Progenitor cell of endocrine pancreas (in vitro differentiated cells): ENCODE measurements at regions not wholly inside any gene's neighbourhood (a gene's known extent, or its start where the extent isn't known, plus 50 kb on each side); places are given as distances from the start of the nearest gene placed in this dataset.

Experiments
- DNase-seq: peaks from one replicate; pipeline ENCODE4 v3.0.0; 2021; ENCODE audit warnings: low spot score; ENCODE audit not compliant: unreplicated experiment
- H3K27ac Mint-ChIP-seq: 2 replicates; pipeline ENCODE4 v1.8.0; 2021; ENCODE audit warnings: mild to moderate bottlenecking, moderate library complexity, mixed read lengths
- H3K27me3 Mint-ChIP-seq: 2 replicates; pipeline ENCODE4 v1.8.0; 2021; ENCODE audit warnings: mixed read lengths
- H3K36me3 Mint-ChIP-seq: 2 replicates; pipeline ENCODE4 v1.8.0; 2022; ENCODE audit warnings: mixed read lengths; ENCODE audit not compliant: insufficient read depth
- H3K4me1 Mint-ChIP-seq: 2 replicates; pipeline ENCODE4 v1.8.0; 2021; ENCODE audit warnings: low read depth, mixed read lengths
- H3K4me3 Mint-ChIP-seq: 2 replicates; pipeline ENCODE4 v1.8.0; 2021; ENCODE audit warnings: low read depth, mild to moderate bottlenecking, moderate library complexity, mixed read lengths
- H3K9me3 Mint-ChIP-seq: 2 replicates; pipeline ENCODE4 v1.8.0; 2021; ENCODE audit warnings: low read depth, mixed read lengths
- CTCF ChIP-seq: fragments of 200-600 bp; sonication (generic); IDR thresholded peaks from one replicate; pipeline ENCODE4 v1.5.0; 2021; ENCODE audit warnings: antibody characterized with exemption, mild to moderate bottlenecking; ENCODE audit not compliant: unreplicated experiment

- H3K4me3 Mint-ChIP-seq: no peak overlapping the region
- no peak for DNase-seq
- no peak for TF ChIP-seq CTCF
- peaks cover 7% of the 10 kb centered on the region for H3K27me3 Mint-ChIP-seq
- H3K36me3 Mint-ChIP-seq: no peaks in the 10 kb centered on the region
- no peaks in the 10 kb centered on the region for H3K9me3 Mint-ChIP-seq
- no peaks in the 10 kb centered on the region for H3K4me1 Mint-ChIP-seq
- no peak overlapping the region for H3K27ac Mint-ChIP-seq
Measured at GRCh38 chr5:4987431-4987830, 152.7 kb upstream of the ADAMTS16 start.

DNA sequence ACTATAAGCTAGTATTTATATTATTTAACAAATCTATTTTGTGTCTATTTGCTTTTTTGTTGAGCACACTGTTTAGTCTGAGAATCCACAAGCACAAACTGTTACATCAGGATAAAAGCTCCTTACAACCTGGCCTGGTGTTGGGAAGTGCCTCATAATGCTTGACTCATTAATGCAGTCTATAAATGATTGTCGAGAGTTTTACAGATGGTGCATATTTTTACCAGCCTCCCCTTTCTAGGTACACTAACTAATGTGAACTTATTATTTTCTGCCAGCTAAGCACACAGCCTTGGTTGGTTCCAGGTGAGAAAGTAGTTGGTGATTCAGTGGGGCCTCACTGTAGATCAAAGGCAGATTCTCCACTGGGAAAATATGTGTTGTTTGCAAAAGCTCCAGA lies 151.0 kb upstream of the ADAMTS16 start:
- DNase-seq: no peak
- no peak overlapping the region for H3K4me3 Mint-ChIP-seq
- H3K9me3 Mint-ChIP-seq: no peaks in the 10 kb centered on the region
- H3K4me1 Mint-ChIP-seq: no peaks in the 10 kb centered on the region
- no peak for TF ChIP-seq CTCF
- no peaks in the 10 kb centered on the region for H3K36me3 Mint-ChIP-seq
- peaks cover 7% of the 10 kb centered on the region for H3K27me3 Mint-ChIP-seq
- H3K27ac Mint-ChIP-seq: no peak overlapping the region

DNA sequence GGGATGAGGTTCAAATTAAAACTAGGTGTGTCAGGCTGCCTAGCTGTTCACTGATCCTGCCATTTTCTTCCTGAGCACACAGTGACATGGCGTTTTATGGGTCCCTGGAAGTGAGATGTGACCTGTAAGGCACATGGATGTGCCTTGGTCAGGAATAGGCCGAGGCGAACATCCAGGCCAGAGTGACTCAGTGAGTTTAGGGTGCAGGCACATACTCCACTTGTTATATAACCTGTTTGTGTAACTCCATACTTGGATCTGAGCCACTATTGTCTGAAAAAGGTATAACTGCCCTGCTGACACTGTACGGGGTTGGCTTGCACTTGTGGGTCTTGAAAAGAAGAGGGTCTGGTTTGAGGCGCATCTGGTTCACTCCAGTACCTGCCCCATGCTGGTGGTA lies 150.1 kb upstream of the ADAMTS16 start:
- TF ChIP-seq CTCF: no peak
- DNase-seq: no peak
- H3K9me3 Mint-ChIP-seq: no peaks in the 10 kb centered on the region
- H3K36me3 Mint-ChIP-seq: no peaks in the 10 kb centered on the region
- H3K4me1 Mint-ChIP-seq: no peaks in the 10 kb centered on the region
- no peak overlapping the region for H3K4me3 Mint-ChIP-seq
- no peak overlapping the region for H3K27ac Mint-ChIP-seq
- peaks cover 7% of the 10 kb centered on the region for H3K27me3 Mint-ChIP-seq

GRCh38 chr5:4990462-4990861 lies 149.7 kb upstream of the ADAMTS16 start:
- Mint-ChIP-seq H3K4me3 (no peak overlapping the region), H3K27ac (no peak overlapping the region), H3K9me3 (no peaks in the 10 kb centered on the region), H3K36me3 (no peaks in the 10 kb centered on the region), H3K27me3 (peaks cover 7% of the 10 kb centered on the region), H3K4me1 (no peaks in the 10 kb centered on the region)
- no peak for DNase-seq
- TF ChIP-seq CTCF: no peak

- DNase-seq: no peak
- Mint-ChIP-seq H3K27ac (no peak overlapping the region), H3K36me3 (no peaks in the 10 kb centered on the region), H3K27me3 (peaks cover 4% of the 10 kb centered on the region), H3K4me1 (no peaks in the 10 kb centered on the region), H3K4me3 (no peak overlapping the region), H3K9me3 (no peaks in the 10 kb centered on the region)
- TF ChIP-seq CTCF: no peak
Measured at GRCh38 chr5:4991925-4992324, 148.2 kb upstream of the ADAMTS16 start.
